ENCODE measurements at regions not wholly inside any gene's neighbourhood (a gene's known extent, or its start where the extent isn't known, plus 50 kb on each side); places are given as distances from the start of the nearest gene placed in this dataset.
"Not testable (repeated sequence)": the region's sequence is repeated elsewhere in the genome, so short reads cannot be mapped to it uniquely, and the experiment has no call there.

DNA sequence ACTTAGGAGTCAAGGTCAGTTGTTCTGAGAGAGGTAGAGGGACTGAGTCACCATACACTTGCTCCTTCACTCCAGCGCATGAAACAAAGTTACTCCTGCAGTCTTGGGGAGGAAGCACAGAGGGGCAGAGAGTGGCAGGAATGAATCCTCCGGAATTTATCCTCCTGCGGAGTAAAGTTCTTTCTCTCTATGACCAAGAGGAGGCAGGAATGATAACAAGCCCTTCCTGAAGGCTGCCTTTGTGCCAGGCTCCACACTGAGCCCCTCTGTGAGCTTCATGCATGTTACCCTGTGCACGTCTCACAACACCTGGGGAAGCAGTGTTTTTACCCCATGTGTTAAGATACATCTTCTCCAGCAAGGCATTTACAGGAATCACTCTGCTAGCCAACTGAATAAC lies 458.4 kb downstream of the KLF12 start:
- no peak for DNase-seq

DNA sequence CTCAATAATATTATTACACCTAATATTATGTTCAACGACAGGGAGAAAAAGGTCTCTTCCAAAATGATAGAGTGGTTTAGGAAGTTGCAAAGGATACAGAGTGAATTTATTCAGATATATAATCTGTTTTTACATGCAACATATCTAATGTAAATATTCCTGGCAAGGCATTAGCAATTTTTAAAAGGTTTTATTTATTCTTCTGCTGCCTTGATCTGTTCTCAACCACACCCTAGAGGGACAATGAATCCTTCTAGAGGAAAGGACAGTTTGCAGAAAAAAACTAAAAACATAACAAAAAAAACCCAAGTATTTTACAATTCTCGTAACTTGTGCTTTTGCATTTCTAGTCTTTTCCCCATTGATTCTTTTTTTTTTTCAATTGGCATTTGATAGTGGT lies 459.6 kb downstream of the KLF12 start:
- DNase-seq = no peak

DNA sequence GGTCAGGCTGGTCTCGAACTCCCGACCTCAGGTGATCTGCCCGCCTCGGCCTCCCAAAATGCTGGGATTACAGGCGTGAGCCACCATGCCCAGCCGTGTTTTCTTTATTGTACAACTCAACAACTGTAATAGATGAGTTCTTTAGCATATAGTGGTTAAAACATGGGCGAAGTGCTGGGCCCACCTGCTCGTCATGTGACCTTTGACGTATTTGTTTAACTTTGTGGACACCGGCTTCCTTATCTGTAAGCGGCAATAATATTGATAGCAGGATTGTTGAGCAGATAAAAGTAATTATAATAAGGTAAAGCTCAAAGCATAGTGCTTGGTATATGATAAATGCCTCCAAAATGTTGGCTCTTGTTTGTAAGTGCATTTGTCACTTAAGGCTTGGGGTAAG lies 460.3 kb downstream of the KLF12 start:
- no peak for DNase-seq

DNA sequence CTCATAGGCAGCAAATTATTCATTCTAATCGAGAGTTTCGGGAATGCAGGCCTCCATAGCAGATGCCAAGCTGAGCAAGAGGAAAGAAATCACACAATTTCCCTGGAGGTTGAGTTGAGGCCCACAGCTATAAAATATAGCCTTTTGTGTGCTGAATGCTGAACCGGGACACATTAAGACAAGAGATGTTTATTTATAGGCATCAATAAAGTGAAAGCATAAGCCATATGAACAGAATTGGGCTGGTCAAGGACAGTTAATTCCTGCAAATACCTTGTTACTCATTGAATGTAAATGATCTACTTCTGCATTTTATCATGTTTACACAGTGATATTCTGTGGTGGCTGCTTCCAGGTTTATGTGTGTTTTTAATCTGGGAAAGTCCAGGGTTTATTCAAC lies 461.7 kb downstream of the KLF12 start:
- DNase-seq = no peak

DNA sequence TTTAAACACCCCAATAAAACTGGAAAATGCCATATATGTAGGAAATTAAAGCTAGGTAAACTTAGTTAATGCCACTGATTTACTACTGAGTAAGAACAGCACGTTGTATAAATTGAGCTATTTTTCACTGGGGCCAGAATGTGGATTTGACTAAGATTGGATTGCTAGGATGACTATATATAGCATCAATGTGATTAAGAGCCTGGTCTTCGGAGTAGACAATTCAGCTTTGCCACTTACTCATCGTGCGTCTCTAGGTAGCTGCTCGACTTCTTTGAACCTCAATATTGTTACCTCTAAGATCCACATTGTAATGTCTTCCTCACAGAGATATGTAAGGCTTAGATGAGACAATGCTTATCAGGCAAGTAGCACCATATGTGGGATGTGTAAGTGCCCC lies 462.5 kb downstream of the KLF12 start:
- DNase-seq = no peak

DNA sequence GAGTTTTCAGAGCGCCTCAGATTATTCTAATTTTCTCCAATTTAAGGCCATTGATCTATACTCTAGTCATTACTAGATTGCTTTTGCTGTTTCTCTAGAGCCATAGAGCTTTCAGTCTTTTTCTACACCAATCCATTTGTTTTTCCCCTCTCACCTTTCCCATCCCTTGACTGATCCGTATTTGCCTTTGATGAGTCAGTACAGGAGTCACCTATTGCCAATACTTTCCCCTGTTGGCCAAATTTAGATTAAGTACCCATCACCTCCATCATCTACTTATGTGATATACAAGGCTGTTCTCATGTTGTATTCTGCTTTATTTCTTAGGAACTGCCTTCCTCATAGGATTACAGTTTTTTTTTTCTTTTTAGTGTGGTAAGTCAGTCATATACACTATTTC lies 463.2 kb downstream of the KLF12 start:
- no peak for DNase-seq

DNA sequence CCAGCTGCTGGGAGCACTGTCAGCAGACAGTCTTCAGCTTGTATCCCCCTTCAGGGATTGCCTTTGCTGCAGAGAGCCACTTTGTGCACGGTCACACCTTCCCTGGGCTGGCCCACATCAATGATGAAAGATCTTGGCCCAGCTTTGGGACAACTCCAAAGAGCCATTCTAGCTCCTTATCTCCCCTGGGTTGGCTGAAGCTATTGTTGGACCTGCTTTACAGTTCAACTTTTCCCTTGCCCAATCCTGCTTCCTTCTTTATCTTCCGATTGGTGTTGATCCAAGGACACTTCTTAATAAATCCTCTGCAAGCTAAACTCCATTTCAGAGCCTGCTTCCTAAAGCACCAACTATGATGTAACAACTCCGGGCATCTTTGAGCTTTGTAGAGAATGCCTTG lies 466.4 kb downstream of the KLF12 start:
- no peak for DNase-seq

DNA sequence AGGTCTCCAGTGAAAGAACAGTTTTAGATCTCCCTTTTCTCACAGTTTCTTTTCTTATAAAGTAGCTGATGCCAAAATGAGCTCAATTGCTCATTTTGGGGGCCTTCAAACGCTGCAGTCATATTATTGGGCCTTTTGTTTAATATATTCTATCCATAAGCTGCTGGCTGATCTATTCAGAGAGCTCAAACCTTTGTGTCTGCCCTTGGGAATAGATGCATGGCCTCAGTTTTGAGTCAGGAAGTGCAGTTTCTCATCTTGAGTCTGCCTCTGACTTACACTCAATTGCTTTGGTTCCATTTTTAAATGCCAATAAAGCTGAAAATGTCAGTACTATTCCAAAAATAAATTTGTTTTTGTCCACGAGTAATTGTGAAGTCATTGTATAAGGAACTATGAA lies 468.9 kb downstream of the KLF12 start:
- peak; percentile 57 for DNase-seq

DNA sequence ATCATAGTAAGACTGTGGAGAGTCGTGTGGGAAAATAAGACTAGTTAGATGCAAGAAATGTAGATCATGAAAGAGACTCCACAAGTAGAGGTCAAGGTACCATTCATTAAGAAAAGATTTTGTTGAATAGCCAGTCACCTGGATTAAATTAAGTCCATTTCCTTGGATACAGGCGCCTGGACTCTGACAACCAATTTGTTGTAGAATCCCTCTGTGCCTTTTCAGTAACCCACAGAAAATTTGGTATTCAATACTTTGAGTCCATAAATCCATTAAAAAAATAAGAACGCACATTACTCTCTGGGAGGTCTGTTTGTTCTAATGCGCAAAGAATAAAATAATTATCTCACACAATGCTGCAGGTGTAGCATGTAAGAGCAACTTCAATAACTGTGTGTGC lies 469.4 kb downstream of the KLF12 start:
- no peak for DNase-seq

DNA sequence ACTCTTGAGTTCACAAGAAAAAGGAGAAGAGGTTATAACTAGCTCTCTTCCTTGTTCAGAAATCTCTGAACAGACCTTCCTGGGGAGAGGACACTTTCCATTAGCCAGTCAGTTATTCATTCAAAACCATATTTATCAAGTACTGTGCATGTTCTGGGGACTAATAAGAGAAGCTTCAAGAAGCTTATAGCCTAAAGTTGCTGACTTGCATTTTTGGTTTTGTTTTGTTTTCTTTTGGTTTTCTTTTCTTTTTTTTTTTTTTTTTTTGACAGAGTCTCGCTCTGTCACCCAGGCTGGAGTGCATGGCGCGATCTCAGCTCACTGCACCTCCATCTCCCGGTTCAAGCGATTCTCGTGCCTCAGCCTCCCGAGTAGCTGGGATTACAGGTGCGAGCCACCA lies 471.4 kb downstream of the KLF12 start:
- no peak for DNase-seq

DNA sequence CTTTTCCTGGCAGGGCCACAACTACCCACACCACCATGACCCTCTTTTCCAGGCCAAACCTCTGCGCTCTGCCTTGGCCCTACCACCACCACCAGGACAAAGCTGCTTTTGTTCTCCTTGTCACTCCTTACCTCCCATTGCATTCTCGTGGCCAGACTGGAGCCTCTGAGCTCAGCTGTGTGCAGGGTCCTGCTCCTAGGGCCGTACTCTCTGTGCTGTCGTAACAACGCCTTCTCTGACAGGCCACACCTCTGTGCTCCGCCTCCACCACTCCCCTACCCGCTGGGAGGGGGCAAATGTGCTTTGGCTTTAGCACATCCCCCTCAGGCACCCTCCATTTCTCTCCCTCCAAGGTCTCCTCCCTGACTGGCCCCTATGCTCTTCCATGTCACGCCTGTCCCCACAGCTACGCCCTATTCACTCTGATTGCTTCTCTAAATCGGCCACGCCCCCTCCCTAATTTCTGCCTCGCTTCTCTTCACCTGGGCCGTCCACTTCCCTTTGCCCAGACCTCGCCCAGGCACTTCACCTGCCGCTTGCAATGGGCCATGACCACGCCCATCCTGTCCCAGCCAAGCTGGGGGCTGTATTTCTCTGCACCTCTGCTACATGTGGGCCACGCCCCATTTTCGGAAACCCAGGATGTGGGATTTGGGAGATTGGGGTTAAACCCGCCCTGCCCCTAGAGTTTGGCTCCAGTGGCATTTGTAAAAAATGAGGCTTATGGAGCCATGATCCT lies 472.3 kb downstream of the KLF12 start:
- DNase-seq = no peak

DNA sequence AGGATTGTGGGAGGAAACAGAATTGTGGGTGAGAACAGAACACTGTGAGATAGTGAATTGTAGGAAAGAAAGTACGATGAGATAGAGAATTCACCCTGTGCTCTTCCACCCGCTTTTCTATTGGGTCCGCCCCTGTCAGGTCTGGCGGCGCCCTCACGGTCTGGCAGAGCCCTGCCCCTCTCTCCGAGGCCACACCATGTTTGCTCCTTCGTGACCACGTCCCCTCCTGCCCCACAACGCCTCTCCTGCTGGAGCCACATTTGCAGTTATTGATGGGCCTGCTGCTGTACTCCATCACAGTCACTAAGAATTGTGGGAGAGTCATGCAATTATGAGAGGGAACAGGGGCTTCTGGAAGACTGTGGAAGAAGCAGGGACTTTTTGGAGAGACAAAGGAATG lies 473.1 kb downstream of the KLF12 start:
- DNase-seq = no peak

DNA sequence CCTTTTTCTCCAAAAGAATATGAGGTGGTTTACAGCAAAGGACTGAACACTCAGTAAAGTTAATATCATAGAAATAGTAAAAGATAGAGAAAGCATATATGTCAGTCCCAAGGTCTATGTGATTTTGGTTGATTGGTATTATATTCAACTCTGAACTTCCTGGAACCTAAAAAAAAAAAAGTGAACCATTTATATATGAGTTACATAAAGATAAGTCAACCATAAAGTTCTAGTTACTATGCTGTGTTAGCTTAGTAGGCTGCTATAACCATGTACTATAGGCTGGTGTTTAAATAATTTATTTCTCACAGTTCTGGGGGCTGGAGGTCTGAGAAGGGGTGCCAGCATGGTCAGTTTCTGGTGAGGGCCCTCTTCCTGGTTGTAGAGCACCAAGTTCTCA lies 475.6 kb downstream of the KLF12 start:
- no peak for DNase-seq

DNA sequence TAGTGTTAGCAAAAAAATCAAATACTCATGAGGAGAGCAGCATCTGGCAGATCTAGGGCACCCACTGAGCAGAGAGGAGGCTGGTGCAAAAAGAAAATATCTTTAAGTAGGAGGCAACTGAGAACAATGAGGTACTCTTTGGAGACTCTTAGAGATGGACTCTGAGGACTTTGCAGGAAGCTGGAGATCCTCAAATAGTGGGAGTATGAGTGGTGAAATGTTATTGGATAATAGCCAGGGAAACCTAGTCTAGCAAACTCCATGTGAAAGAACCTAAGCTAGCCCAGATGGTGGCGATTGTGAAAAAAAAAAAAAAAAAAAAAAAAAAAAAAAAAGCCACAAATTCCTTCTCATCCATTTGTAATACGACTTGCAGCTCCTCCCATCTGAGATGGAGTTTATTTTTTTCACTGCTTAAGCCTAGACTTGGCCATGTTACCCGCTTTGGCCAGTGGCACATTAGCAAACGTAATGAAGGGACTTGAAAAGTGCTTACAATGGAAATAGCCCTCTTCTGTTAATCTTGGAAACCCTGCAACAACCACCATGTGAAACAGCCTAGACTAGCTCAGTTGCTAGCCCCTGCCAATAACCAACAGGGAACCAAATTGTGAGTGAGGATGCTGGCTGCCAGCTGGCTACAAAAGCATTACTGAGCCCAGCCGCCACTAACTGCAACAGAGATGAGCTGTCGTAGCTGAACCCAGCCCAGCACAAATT lies 476.2 kb downstream of the KLF12 start:
- peak; percentile 67 for DNase-seq

DNA sequence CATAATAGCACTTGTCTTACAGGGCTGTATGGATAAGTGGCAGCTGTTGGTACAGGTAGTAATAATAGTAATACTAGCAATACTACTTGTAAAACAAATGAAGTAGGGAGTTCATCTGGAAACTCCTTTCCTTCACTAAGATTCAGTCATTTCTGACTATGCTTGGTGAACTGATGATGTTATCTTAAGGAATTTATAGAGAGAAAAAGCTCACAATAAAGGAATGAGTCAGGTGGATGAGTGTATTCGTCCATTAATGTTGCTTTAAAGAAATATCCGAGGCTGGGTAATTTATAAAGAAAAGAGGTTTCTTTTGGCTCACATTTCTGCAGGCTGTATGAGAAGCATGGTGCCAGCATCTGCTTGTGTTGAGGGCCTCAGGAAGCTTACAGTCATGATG lies 477.3 kb downstream of the KLF12 start:
- DNase-seq = no peak

DNA sequence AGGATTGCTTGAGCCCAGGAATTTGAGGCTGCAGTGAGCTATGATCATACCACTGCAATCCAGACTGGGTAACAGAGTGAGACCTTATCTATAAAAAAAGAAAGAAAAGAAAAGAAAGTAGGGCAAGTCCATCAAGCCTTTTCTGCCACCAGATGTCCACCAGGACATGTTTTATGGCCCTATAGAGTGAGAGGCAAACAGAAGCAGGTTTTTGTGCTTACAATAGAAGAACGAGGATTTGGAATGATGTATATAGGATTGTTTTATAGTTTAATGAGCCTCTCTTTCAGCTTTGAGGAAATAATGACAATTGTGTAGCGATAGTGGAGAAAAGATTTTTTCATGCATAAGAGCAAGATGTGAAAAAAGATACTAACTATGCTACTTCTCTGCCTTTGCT lies 480.5 kb downstream of the KLF12 start:
- no peak for DNase-seq

DNA sequence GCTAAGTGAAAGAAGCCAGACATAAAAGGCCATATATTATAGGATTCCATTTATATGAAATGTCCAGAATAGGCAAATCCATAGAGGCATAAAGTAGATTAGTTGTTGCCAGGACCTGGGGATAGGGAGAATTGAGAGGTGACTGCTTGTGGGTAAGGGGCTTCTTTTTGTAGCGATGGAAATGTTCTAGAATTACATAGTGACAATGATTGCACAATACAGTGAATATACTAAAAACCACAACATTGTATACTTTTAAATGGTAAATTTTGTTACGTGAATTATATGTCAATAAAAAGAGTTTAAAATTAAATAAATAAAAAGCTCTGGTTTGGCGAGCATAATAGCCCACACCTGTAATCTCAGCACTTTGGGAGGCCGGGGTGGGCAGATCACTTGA lies 486.8 kb downstream of the KLF12 start:
- no peak for DNase-seq

DNA sequence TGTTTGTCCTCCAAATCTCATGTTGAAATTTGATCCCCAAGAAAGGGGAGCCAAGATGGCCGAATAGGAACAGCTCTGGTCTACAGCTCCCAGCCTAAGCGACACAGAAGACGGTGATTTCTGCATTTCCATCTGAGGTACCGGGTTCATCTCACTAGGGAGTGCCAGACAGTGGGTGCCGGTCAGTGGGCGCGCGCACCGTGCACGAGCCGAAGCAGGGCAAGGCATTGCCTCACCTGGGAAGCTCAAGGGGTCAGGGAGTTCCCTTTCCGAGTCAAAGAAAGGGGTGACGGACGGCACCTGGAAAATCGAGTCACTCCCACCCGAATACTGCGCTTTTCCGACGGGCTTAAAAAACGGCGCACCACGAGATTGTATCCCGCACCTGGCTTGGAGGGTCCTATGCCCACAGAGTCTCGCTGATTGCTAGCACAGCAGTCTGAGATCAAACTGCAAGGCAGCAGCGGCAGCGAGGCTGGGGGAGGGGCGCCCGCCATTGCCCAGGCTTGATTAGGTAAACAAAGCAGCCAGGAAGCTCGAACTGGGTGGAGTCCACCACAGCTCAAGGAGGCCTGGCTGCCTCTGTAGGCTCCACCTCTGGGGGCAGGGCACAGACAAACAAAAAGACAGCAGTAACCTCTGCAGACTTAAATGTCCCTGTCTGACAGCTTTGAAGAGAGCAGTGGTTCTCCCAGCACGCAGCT lies 493.6 kb downstream of the KLF12 start:
- DNase-seq = not testable (repeated sequence)

DNA sequence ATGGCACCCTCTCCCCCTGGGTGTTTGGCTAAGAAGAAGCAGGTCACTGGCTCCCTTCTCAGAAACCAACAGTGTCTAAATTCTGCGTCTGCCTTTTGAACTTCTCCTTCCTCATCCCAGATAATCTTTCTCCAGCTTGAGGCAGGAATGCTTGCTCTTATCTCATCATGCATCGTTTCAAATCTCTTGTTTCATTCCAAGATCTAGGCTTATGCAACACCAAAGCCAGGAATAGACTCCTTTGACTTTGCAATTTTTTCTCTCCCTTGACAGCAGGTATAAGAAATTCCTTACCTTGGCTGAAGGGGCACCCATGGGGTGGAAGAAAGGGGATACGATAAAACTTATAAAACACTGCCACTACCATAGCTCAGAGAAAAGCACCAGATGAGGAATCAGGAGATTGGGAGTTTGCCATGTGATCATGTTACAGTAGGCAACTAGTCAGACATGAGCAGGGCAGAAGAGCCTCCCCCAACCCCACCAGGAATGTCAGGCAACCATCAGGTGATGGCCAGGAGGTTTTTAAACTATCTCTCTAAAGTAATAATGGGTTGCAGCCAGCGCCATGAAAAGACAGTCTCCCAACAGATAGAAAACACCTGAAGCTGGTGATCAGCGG lies 498.9 kb downstream of the KLF12 start:
- no peak for DNase-seq

DNA sequence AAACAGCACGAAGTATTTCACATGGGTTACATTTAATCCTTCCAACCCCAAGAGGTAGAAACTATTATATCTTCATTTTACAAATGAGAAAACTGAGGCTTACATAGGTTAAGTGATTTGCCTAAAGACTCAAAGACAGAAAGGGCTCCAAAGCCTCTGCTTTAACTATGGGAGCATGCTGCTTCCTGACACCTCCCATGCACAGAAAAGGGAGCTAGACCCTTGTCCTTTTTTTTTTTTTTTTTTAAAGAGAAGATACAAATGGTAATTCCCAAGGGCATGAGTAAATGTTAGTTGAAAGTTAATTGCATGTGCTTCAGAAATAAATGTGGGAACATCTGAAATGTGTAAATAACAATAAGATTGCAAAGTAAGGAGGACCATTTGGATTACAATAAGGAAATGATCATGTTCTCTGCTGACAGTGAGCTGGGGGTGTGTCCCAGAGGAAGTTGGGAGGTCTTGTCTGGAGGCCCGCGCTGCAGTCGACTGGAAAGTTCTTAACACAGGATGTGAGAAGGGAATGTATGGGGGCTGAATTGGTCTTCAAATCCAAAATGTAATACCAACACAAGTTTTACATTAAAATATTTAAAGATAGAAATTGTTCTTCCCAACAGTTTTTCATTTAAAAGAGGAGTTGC lies 500.3 kb downstream of the KLF12 start:
- peak; percentile 21 for DNase-seq

DNA sequence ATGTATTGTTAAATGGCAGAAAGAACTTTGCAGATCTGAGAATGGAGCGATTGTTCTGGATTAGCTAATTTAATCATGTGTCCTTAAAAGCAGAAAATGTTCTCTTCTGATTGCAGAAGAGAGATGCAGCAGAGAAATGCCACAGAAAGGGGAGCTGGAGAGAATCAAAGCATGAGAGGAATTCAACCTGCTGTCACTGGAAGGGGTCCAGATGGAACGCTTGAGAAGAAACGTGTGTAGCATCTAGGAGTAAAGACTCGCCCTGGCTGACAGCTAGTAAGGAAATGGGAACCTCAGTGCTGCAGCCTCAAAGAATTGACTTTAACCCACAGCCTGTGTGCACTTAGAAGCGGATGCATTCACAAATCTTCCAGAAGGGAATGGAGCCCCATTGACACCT lies 502.8 kb downstream of the KLF12 start:
- no peak for DNase-seq

Measured in muscle of arm (tissue), 1 donor.